BLaER1 treated with 17β-estradiol and CSF1 and Interleukin-3, amounts not matched to agents 10 nM and 100 nM (cell line): ENCODE measurements at regions not wholly inside any gene's neighbourhood (a gene's known extent, or its start where the extent isn't known, plus 50 kb on each side); places are given as distances from the start of the nearest gene placed in this dataset.
A peak's percentile ranks its signal among the peaks of the same experiment; 100 is the strongest.

Experiments used
- H3K27ac ChIP-seq, 11 experiments: shearing (Covaris generic); formaldehyde crosslinking; 2 replicates each; pipeline ENCODE4 v1.8.1; 2022
- H3K27me3 ChIP-seq, 11 experiments: shearing (Covaris generic); formaldehyde crosslinking; 2 replicates each; pipeline ENCODE4 v1.8.1; 2022
- H3K36me3 ChIP-seq, 11 experiments: shearing (Covaris generic); formaldehyde crosslinking; 2 replicates each; pipeline ENCODE4 v1.8.1; 2022
- H3K4me1 ChIP-seq, 10 experiments: shearing (Covaris generic); formaldehyde crosslinking; 2 replicates each; pipeline ENCODE4 v1.8.1; 2022
- H3K4me2 ChIP-seq, 11 experiments: shearing (Covaris generic); formaldehyde crosslinking; 2 replicates each; pipeline ENCODE4 v1.8.1; 2022
- H3K4me3 ChIP-seq, 10 experiments: shearing (Covaris generic); formaldehyde crosslinking; 2 replicates each; pipeline ENCODE4 v1.8.1; 2022
- H3K9ac ChIP-seq, 11 experiments: shearing (Covaris generic); formaldehyde crosslinking; 2 replicates each; pipeline ENCODE4 v1.8.1; 2022
- H3K9me3 ChIP-seq, 11 experiments: shearing (Covaris generic); formaldehyde crosslinking; replicated peaks in 1 of 11; 2 replicates each; pipeline ENCODE4 v1.8.1; 2022
- H4K20me1 ChIP-seq, 11 experiments: shearing (Covaris generic); formaldehyde crosslinking; 2 replicates each; pipeline ENCODE4 v1.8.1; 2022
- Cebpa-rat ChIP-seq, 11 experiments: shearing (Covaris generic); IDR thresholded peaks; 2 replicates each; pipeline ENCODE4 v1.8.1; 2022

DNA sequence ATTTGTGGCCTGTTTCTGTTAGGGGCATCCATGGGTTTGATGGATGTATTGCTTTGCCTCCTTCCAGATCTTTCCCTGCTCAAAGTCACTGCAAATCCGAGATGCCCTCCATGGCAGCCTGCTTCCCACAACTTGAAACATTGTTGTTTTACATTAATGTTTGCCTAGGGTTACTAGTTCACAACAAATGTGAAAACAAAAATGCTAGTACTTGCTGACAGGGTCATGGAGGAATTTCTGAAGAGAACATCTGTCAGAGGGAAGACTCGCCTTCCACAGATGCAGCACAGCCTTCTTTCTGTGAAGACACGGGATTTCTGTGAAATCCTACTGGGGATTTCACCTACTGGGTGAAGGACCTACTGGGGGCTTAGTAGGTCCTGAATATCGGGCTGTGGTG, 260.0 kb upstream of the FN1 start:
- peaks cover 4 to 33% (median 12%) of the 10 kb centered on the region in 11 experiments; a peak in 14 of 22 replicates for H3K9me3 ChIP-seq
- H3K9ac ChIP-seq = no peak overlapping the region
- H4K20me1 ChIP-seq = no peaks in the 10 kb centered on the region
- H3K4me1 ChIP-seq = peaks cover 0 to 80% (median 14%) of the 10 kb centered on the region in 10 experiments; a peak in 12 of 20 replicates
- TF ChIP-seq Cebpa-rat (IDR thresholded peaks at IDR 0.05) = no peak
- no peaks in the 10 kb centered on the region for H3K36me3 ChIP-seq
- H3K27ac ChIP-seq = no peak overlapping the region; a peak in 2 of 22 replicates
- no peaks in the 10 kb centered on the region for H3K27me3 ChIP-seq
- peak overlapping the region in 2 of 11 experiments; percentile 49 to 54; a peak in 4 of 22 replicates for H3K4me2 ChIP-seq
- H3K4me3 ChIP-seq = no peak overlapping the region

DNA sequence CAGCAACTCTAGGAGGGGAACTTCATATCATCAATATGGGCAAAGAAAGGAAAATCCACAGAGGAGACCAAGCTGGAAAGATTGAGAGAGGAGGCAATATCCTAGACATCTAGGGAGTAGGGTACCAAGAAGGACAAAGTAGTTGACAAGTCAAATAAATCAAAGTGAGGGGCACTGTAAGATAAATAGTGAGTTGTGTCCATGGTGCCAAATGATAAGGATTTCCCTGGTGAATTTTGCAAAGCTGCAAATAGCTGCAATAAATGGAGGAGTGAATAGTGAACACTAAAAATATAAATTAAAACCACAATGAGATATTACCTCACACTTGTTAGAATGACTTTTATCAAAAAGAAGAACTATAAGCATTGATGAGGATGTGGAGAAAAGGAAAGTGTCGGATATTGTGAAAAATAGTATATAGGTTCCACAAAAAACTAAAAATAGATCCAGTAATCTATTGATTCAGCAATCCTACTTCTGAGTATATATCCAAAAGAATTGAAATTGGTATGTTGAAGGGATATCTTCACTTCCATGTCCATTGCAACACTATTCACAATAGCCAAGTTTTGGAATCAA, 258.2 kb upstream of the FN1 start:
- peak overlapping the region in 4 of 11 experiments; percentile 36 to 66 (median 58); a peak in 8 of 22 replicates for H3K4me2 ChIP-seq
- H3K9ac ChIP-seq = 0 out of 22 replicates have a peak overlapping the region, but pooled peaks of 1 of the 11 experiments have one; percentile 39
- H3K27me3 ChIP-seq = no peaks in the 10 kb centered on the region
- no peaks in the 10 kb centered on the region for H3K36me3 ChIP-seq
- H3K4me1 ChIP-seq = peaks cover 0 to 71% (median 0%) of the 10 kb centered on the region in 10 experiments; a peak in 9 of 20 replicates
- peak overlapping the region in 3 of 11 experiments; percentile 39 to 51 (median 42); a peak in 5 of 22 replicates for H3K27ac ChIP-seq
- H3K9me3 ChIP-seq = peaks cover 3 to 32% (median 9%) of the 10 kb centered on the region in 11 experiments; a peak in 14 of 22 replicates
- H4K20me1 ChIP-seq = no peaks in the 10 kb centered on the region
- no peak for TF ChIP-seq Cebpa-rat (IDR thresholded peaks at IDR 0.05)
- no peak overlapping the region for H3K4me3 ChIP-seq

DNA sequence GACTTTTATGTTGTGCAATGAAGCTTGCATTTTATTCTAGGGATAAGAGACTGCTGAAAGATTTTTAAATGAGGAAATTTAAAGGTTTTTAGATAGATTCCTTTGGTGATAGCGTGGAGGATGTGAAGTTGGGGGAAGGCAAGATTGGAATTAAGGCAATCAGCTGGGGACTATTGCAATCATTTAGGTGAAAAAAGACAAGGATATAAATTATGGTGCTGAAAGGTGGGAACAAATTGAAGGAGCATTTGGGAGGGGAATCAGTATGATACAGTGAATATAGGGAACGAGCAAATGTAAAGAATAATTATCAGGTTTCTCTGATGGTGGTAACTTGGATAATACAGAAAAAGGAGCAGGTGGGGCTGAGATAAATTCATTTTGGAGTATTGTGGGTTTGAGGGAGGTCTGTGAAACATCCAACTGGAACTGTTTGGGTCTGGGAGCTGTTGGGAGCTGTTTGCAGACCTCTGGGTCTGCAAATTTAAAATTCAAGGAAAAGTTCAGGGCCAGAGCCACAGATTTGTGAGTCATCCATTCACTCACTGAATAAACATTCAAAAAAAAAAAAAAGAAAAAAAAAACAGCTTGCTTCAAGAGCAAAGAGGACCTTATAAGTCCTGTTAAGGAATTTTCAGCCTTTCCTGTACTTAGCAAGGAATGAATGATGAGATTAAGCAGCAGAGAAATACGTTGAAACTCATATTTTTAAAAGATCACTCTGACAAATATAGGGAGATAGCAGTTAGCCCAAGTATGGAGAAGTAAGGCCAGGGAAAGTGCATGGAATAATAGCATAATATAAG, 257.5 kb upstream of the FN1 start:
- no peaks in the 10 kb centered on the region for H3K36me3 ChIP-seq
- no peaks in the 10 kb centered on the region for H3K27me3 ChIP-seq
- H3K4me2 ChIP-seq = peak overlapping the region in 4 of 11 experiments; percentile 36 to 66 (median 58); a peak in 8 of 22 replicates
- H3K27ac ChIP-seq = peak overlapping the region in 3 of 11 experiments; percentile 39 to 51 (median 42); a peak in 5 of 22 replicates
- H3K4me1 ChIP-seq = peaks cover 0 to 64% (median 0%) of the 10 kb centered on the region in 10 experiments; a peak in 9 of 20 replicates
- TF ChIP-seq Cebpa-rat (IDR thresholded peaks at IDR 0.05) = no peak
- peaks cover 0 to 25% (median 9%) of the 10 kb centered on the region in 11 experiments; a peak in 12 of 22 replicates for H3K9me3 ChIP-seq
- H3K4me3 ChIP-seq = no peak overlapping the region
- no peaks in the 10 kb centered on the region for H4K20me1 ChIP-seq
- 0 out of 22 replicates have a peak overlapping the region, but pooled peaks of 1 of the 11 experiments have one; percentile 39 for H3K9ac ChIP-seq

DNA sequence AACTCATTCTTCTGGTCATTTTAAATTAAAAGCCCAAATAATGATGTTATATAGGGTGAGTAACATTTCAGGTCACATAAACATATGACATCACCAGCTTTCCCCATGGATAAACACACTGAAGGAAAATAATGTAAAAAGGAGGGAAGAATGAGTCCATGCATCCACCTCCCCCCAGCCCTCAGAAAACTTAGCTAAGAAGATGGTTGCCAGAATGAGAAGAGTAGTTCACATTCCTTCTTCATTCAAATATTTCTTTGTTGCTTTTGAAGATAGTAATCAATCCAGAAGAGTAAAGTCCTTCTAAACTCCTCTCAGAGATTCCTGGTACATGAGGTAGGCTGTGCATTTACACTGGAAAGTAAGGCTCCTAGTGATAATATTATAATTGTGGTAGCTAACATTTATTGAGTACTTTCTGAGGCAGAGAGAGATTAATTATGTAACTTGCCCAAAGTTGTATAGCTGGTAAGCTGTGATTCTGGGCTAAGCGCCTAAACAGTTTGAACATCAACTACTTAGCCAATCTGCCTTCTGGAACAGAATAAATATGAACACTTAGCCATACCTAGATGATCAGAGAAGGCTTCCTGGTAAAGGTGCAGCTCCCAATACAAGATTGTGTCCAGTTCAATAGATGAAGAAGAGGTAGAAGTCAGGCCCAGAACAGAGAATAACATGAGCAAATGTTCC, 256.7 kb upstream of the FN1 start:
- Histone ChIP-seq H3K27ac (no peak overlapping the region), H4K20me1 (no peaks in the 10 kb centered on the region), H3K36me3 (no peaks in the 10 kb centered on the region), H3K4me2 (peak overlapping the region in 2 of 11 experiments; percentile 54 to 61; a peak in 2 of 22 replicates), H3K9me3 (peaks cover 0 to 16% (median 2%) of the 10 kb centered on the region in 11 experiments; a peak in 9 of 22 replicates), H3K4me1 (peaks cover 0 to 62% (median 0%) of the 10 kb centered on the region in 10 experiments; a peak in 9 of 20 replicates), H3K4me3 (no peak overlapping the region), H3K9ac (no peak overlapping the region), H3K27me3 (no peaks in the 10 kb centered on the region)
- TF ChIP-seq Cebpa-rat (IDR thresholded peaks at IDR 0.05) = no peak

DNA sequence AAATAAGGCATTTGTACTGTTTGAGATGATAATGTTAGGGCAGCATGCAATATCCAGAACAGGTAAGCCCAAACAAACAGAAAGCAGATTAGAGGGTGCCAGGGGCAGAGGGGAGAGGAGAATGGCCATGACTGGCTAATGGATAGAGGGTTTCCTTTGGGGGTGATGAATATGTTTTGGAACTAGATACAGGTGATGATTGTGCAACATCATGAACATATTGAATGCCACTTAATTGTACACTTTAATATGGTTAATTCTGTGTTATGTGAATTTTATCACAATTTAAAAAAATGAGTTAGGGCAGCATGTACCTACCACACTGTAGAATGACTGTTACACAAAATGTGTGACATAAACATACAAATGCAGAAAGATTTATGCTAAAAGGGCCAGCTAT, 255.5 kb upstream of the FN1 start:
- Histone ChIP-seq H3K9me3 (0 out of 22 replicates have a peak, but pooled peaks cover 0 to 7% (median 0%) of the 10 kb centered on the region in 11 experiments), H3K4me2 (no peak overlapping the region), H3K27me3 (no peaks in the 10 kb centered on the region), H3K4me1 (peaks cover 0 to 62% (median 0%) of the 10 kb centered on the region in 10 experiments; a peak in 8 of 20 replicates), H3K9ac (no peak overlapping the region), H3K27ac (no peak overlapping the region), H3K4me3 (no peak overlapping the region), H4K20me1 (no peaks in the 10 kb centered on the region), H3K36me3 (no peaks in the 10 kb centered on the region)
- TF ChIP-seq Cebpa-rat (IDR thresholded peaks at IDR 0.05) = 0 out of 22 replicates have a peak, but pooled peaks of 2 of the 11 experiments have one; percentile 21 to 25

DNA sequence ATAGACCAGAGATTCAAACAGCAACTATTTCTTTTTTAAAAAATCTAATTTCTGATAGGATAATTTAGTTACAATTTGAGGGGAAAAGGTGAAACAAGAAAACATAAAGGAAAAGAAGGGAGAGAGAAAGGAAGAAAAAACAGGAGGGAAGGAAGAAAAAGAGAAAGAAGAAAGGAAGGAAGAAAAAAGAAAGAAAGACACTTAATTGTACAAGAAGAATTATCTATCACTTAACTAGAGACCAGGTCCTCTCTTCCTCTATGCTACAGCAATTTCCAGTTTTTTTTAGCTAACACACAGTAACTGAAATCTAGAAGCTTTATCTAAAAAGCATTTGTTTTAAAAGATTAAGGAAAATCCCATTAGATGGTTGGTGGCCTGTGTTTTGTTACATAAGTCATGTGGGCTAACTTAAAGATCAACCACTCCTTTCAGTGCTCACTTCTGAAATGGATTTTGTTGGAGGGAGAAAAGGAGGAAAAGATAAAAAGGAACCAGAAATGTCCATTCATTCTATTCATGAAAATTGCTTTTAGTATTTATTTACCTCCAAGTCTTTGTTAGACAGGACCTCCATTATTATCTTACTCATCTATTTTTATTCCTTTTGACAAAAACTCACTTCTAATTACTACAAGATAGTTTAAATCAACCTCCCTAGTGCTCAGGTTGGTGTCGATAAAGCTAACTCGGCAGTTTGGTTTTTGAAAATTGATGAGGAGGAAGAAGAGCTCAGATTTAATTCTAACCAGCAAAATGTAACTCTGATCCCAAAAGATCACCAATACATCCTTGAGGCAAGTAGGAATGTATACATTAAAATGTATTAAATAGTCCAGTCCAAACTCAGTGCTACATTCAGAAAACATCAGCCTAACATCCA, 251.5 kb upstream of the FN1 start:
- no peaks in the 10 kb centered on the region for H3K36me3 ChIP-seq
- peaks cover 0 to 66% (median 24%) of the 10 kb centered on the region in 10 experiments; a peak in 16 of 20 replicates for H3K4me1 ChIP-seq
- no peak overlapping the region for H3K4me3 ChIP-seq
- no peaks in the 10 kb centered on the region for H4K20me1 ChIP-seq
- H3K27me3 ChIP-seq = no peaks in the 10 kb centered on the region
- H3K27ac ChIP-seq = peak overlapping the region in 4 of 11 experiments; percentile 2 to 40 (median 20); a peak in 4 of 22 replicates
- no peak for TF ChIP-seq Cebpa-rat (IDR thresholded peaks at IDR 0.05)
- no peak overlapping the region for H3K9ac ChIP-seq
- H3K9me3 ChIP-seq = peaks cover 0 to 5% (median 0%) of the 10 kb centered on the region in 11 experiments; a peak in 2 of 22 replicates
- H3K4me2 ChIP-seq = peak overlapping the region in 3 of 11 experiments; percentile 4 to 38 (median 36); a peak in 5 of 22 replicates

DNA sequence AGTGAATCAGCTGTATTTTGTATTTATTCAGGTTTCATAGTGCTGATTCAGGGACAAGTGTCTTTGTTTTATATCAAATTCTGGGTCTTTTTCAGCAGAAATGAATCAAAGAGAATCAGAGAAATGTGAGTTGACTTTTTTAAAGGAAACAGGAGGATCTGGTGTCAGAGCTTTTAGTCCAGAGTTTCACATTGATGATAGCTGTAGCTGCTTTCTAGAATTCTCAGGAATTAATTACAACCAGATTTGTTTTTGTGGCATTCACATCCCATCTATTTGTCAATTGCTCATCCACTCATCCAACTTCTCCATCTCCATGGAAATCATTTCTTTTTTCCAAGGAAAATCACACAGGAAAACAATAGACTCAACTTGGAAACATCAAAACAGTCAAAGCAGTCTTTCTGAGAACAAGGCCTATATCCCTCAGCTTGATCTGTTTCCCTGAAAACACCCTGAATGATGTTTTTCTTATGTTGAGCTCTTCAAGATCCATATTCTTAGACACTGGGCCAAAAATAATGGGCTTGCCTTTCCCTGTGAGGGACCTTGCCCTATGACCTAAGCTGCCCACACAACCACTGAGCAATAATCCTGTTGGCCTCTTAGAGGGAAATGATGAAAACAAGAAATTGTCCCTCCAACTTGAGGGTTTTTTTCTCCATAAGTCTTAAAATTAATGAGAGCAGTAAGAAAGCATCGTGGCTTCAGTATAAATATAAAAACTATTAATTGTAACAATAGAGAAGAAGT, 249.5 kb upstream of the FN1 start:
- Histone ChIP-seq H3K9ac (no peak overlapping the region), H4K20me1 (no peaks in the 10 kb centered on the region), H3K4me2 (peak overlapping the region in 4 of 11 experiments; percentile 74 to 81 (median 80); a peak in 7 of 22 replicates), H3K4me1 (peaks cover 20 to 80% (median 38%) of the 10 kb centered on the region in 10 experiments), H3K9me3 (peaks cover 0 to 5% (median 0%) of the 10 kb centered on the region in 11 experiments; a peak in 3 of 22 replicates), H3K36me3 (no peaks in the 10 kb centered on the region), H3K27ac (peak overlapping the region in 9 of 11 experiments; percentile 1 to 98 (median 92); a peak in 15 of 22 replicates), H3K4me3 (no peak overlapping the region), H3K27me3 (no peaks in the 10 kb centered on the region)
- TF ChIP-seq Cebpa-rat (IDR thresholded peaks at IDR 0.05) = no peak
